ENCODE measurements at regions not wholly inside any gene's neighbourhood (a gene's known extent, or its start where the extent isn't known, plus 50 kb on each side); places are given as distances from the start of the nearest gene placed in this dataset.

DNA sequence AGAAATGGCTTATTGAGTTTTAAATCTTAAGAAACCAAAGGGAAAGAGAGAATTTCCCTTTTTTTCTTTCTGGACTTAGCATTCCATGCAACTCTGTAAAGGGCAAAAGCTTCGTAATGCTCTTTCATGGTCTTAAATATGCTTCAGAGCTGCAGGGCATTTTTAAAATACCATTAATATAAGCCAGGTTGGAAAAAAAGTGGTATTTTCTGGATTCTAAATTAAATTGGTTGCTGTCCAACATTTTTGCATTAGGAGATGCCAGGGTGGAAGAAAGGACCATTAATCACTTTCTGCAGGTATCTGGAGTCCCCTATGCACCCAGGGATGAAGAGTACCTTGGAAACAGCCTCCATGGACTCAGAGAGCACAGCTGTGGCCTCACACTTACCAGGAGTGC lies 215.1 kb upstream of the DAPK1 start:
- no peak for DNase-seq (ENCODE audit: extremely low read depth in 1 of 11, low read depth in 9 of 11, low spot score in 4 of 11)

DNA sequence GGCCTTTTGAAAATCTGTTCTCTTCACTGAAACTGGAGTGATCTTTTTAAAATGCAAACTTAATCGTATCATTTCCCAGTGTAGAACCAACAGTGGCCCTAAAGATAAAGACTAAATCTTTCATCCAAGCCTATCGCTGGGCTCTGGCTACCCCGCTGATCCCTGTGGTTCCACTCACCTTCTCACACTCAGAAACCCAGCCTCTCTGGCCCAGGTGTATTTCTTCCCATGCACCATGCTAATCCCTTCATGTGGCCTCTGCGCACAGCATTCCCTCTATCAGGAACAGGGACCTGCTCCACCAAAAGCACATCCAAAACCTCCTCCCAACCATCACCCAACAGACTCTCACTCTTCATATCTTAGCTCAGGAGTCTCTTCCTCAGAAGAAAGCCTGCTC lies 214.1 kb upstream of the DAPK1 start:
- DNase-seq (ENCODE audit: extremely low read depth in 1 of 11, low read depth in 9 of 11, low spot score in 4 of 11): no peak

DNA sequence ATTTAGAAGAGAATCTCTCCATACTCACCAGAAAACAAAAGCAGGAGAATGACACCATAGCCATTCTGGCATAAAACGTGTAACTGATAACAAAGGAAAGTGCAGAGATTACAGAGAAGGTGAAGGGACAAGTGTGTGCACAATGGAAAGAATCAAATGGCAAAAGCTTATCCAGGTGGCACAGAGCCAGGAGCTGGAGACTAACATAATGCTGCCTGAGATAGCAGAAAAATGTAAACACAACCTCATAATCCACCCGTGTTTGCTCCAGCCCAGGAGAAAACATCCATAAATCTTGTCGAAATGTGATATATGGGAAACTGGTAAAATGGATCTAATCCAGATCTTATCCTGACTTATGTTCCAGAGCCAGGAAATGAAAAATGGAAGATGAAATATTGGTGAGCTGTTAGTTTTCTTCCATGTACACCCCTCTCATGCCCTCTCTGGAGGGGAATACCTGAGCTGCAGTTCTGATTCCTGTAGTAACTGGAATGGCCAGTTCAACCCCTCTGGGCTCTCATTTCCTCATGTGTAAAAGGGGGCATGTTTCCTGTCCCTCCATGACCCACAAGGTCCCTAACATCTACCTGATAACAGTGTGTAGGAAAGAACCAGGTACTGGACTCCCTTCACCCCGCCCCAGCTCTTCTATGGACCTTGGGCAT lies 212.3 kb upstream of the DAPK1 start:
- DNase-seq (ENCODE audit: extremely low read depth in 1 of 11, low read depth in 9 of 11, low spot score in 4 of 11): no peak

DNA sequence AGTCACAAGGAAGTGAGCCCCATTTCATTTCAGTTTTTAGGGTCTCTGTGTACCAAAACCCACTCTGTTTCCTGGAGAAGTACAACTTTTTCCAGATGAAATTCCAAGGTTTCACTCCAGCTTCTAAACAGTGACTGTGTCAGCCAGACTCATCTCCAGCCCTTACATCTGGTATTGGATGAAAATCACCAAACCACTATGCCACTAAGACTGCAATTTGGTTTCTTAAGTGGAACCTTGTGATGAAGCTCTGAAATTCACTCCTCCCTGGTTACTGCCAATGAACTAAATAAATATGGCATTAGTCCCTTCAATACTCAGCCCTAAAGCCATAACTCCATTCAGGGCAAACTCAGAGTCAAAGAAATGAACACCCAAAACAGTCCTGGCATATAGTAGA lies 211.2 kb upstream of the DAPK1 start:
- no peak for DNase-seq (ENCODE audit: extremely low read depth in 1 of 11, low read depth in 9 of 11, low spot score in 4 of 11)

DNA sequence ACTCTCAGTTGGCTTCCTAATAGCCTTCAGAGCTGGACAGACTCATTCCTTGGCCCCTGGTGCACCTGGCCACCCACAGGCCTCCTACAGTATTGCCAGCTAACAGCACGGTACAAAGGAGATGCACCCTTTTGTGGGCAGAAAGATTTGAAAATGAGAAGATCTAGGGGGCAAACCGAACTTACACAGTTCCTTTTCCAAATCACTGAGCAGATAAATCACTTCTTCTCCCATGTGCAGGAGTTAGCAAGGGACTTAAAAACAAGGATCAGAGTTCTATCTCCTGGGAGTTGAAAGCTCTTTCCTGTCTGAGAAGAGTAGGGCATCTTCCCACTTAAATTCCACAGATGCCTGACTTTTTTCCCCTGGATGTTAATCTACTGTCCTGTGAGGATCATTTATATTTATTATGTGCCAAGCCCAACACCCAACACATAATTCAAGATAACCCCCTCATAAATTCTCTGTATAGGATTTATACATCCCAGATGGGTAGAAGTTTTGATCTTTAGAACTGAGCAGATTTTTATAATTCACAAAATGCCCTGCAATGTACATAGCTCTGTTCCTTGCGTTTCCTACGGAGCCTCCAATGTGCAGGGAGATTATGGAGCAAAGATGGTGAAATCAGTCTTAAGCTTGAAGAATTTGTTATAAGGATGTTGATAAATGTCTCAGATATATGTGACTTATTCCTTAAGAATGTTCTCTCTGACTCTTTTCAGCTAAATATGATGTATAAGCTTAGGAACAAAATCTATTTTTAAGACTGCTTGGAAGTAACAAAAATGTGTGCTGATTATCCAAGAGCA lies 207.2 kb upstream of the DAPK1 start:
- DNase-seq (ENCODE audit: extremely low read depth in 1 of 11, low read depth in 9 of 11, low spot score in 4 of 11): no peak

DNA sequence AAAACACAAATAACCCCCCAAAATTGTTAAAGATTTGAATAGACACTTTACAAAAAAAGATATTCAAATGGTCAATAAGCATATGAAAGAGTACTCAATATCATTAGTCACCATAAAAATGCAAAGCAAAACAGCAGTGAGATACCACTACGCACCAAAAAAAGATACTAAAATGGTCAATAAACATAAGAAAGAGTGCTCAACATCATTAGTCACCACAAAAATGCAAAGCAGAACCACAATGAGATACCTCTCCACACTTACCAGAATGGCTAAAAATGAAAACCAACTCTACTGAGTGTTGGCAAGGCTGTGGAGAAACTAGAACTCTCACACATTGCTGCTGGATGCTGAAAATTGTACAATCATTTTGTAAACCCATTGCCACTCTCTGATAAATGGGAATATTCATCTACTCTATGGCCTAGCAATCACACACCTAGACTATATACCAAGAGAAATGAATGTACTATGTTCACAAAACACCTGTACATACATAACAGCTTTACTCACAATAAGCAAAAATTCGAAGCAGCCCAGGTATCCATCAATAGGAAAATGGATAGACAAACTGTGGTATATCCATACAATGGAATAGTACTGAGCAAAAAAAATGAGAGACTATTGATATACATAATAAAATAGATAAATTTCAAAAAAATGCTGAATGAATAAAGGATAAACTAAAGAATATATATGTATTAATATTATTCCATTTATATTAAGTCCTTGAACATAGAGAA lies 205.0 kb upstream of the DAPK1 start:
- DNase-seq (ENCODE audit: extremely low read depth in 1 of 11, low read depth in 9 of 11, low spot score in 4 of 11): no peak

DNA sequence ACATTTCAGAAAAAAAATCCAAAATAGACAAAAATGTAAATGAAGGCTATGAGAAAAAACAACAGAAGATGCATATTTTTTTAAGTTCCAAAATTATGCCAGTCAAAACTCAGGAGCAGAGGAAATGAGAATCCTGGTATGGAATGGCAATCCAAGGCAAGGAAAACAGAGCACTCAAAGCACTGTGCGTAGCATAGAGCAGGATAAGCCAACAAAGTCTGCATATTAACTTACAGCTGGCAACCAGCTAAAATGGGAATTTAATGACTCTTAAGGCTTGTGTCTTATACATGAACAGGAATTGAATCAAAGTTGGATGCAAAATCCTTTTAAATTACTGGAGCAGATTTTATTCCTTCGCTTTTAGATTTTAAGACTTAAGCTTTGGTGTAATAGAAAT lies 203.5 kb upstream of the DAPK1 start:
- no peak for DNase-seq (ENCODE audit: extremely low read depth in 1 of 11, low read depth in 9 of 11, low spot score in 4 of 11)

DNA sequence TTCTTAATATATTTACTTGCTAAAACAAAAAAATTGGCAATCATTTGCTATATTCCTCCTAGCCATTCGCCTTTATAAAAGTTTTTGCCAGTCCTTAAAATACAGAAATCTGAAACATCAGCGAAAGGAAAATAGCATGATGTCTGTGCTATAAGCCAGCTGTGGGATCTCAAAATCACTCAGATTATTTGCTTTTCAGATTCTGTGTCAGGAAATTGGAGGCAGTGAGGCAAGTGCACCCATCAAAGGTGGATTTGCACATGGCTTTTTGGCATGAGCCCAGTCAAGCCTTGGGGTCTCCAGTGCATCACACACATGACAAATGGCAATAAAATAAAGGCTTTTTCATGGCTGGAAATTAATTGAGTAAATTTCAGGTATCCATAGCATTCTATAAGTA lies 196.8 kb upstream of the DAPK1 start:
- DNase-seq (ENCODE audit: extremely low read depth in 1 of 11, low read depth in 9 of 11, low spot score in 4 of 11): no peak

DNA sequence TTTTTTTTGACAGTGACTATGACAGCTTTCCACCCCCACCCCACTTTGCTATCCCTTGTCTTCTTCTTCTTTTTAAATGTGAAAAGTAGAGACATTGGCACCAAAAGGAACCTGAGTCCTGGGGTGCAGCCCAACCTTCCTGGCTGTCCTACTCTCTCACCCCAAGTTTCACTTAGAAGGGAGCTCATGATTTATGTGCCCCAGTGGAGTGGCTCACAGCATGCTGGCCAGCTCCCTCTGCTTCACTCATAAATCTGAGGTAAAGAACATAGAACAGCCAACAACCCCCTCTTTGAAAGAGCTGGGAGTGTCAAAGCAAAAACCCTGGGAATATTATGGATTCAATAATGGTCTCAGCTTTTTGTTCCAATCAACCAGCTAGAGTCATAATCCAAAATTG lies 196.3 kb upstream of the DAPK1 start:
- no peak for DNase-seq (ENCODE audit: extremely low read depth in 1 of 11, low read depth in 9 of 11, low spot score in 4 of 11)

DNA sequence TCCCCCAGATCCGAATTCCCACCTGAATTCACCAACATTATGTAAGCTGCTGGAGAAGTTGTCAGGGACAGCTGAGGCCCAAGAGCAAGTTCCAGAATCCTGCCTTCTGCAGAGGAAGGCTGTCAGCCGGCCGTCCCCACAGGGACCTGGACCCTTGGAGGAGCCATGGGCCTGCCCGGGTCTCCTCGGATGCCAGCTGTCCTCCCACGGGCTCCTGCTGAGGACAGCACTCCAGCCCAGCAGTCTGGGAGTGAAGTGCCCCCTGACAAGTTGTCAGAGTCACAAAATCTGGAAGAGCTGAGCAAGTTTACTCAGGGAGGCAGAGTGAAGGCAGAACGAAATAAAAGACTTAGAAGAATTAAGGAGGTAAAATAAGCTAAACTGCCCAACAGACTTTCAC lies 192.5 kb upstream of the DAPK1 start:
- DNase-seq (ENCODE audit: extremely low read depth in 1 of 11, low read depth in 9 of 11, low spot score in 4 of 11): no peak

DNA sequence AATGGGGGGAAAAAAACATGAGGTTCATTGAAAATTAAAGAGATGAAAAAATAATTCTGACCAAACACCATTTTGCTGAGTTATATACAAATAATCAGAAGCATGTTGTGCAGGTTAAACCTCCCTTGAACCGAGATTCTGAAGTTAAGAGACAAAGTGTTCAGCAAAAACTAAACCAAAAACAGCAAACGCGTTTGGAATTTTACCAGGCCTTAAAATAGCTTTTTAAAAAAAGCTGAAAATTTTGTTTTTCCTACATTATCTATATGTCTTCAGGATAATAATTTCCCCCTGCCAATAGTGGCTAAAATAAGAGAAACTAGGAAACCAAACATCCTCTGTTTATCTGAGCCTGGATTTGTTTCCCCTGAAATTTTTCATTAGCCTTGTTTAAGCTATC lies 191.7 kb upstream of the DAPK1 start:
- DNase-seq (ENCODE audit: extremely low read depth in 1 of 11, low read depth in 9 of 11, low spot score in 4 of 11): no peak

DNA sequence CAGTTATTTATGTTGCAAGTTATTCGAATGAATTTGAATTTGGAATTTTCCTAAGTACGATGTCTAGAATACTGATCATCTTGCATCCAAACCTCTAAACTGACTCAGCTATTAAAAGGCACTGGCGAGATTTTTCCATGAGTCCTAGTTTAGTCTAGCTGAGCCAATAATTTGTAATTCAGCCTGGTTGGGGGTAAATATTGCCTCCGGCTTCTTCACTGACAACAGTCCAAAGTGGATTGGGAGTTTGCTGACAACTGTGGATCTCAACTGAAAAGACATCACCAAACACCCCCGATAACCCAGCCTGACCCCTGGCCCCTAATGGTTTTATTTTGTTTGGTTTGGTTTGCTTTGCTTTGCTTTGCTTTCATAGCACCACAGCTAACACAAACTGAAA lies 189.8 kb upstream of the DAPK1 start:
- no peak for DNase-seq (ENCODE audit: extremely low read depth in 1 of 11, low read depth in 9 of 11, low spot score in 4 of 11)

DNA sequence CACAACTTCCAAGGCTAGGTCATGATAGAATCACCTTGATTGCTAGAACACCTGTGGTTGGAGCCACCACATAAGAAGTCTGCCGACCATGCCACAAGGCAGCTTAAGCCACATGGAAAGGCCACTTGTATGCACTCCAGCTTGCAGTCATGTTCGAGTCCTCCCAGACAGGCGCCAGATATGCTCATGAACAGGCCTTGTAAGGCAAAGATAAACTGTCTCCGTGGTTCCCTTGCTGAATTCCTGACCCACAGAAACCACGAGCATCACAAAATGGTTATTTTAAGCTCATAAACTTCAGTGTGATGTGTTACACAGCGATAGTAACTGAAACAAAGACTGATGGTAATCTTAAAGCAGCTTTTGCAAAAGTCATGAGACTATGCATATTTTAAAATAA lies 188.4 kb upstream of the DAPK1 start:
- no peak for DNase-seq (ENCODE audit: extremely low read depth in 1 of 11, low read depth in 9 of 11, low spot score in 4 of 11)

DNA sequence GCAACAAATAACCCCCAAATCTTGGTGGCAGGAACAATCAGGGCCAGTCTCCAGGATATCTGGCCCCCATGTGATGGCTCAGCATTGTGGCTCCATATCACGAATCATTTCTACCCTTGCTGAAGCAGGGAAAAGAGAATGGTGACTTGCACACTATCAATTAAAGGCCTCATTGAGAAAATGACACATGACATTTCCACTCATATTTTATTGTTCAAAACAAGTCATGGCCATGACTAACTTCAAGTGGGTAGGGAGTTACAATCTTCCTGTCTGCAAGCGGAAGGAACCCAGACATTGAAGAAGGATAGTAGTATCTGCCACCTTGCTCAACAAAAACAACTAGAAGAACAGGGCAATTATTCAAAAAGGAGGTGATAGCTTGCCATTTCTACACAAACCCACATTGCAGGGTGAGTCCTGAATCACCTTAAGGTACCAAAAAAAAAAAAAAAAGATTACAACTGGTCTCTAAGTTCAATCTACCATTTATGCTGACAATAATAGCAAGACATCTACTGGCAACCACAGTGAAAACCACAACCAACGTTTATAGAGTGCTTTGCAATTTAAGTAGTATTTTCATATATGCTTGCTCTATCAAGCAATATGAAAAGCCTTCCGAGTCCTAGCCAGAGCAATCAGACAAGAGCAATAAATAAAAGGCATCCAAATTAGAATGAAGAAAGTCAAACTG lies 186.7 kb upstream of the DAPK1 start:
- no peak for DNase-seq (ENCODE audit: extremely low read depth in 1 of 11, low read depth in 9 of 11, low spot score in 4 of 11)

DNA sequence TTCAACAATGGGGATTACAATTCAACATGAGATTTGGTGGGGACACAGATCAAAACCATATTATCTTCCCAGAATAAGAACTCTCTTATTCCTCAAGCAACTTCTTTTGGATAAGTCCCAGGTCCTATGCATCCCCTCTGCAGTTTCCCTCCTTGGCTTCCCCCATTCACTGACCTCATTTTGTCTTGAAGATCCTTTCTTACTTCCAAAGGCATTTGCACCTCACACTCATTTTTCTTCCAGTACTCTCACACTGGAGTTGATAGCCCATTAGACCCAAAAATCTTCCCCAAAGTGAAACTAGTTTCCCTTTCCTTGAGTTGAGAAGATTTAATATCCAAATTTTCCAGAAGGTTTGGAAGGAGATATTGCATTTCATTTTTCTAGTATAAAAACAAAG lies 178.0 kb upstream of the DAPK1 start:
- DNase-seq (ENCODE audit: extremely low read depth in 1 of 11, low read depth in 9 of 11, low spot score in 4 of 11): no peak

DNA sequence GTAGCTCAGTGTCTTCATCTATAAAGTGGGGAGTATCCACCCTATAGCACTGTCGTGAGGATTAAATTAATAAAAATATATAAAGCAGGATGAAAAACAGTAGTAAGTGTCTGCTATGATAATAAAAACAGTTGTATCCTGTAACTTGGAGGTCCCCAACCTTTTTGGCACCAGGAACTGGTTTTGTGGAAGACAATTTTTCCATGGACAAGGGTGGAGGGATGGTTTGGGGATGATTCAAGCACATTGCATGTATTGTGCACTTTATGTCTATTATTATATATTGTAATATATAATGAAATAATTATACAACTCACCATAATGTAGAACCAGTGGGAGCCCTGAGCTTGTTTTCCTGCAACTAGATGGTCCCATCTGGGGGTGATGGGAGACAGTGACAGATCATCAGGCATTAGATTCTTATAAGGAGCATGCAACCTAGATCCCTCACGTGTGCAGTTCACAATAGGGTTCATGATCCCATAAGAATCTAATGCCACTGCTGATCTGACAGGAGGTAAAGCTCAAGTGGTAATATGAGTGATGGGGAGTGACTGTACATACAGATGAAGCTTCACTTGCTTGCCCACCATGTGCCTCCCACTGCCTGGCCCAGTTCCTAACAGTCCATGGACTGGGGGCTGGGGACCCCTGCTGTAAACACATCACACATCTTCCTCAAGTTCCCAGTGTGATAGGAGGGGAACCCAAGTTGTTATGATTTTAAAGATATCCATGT lies 177.4 kb upstream of the DAPK1 start:
- no peak for DNase-seq (ENCODE audit: extremely low read depth in 1 of 11, low read depth in 9 of 11, low spot score in 4 of 11)

DNA sequence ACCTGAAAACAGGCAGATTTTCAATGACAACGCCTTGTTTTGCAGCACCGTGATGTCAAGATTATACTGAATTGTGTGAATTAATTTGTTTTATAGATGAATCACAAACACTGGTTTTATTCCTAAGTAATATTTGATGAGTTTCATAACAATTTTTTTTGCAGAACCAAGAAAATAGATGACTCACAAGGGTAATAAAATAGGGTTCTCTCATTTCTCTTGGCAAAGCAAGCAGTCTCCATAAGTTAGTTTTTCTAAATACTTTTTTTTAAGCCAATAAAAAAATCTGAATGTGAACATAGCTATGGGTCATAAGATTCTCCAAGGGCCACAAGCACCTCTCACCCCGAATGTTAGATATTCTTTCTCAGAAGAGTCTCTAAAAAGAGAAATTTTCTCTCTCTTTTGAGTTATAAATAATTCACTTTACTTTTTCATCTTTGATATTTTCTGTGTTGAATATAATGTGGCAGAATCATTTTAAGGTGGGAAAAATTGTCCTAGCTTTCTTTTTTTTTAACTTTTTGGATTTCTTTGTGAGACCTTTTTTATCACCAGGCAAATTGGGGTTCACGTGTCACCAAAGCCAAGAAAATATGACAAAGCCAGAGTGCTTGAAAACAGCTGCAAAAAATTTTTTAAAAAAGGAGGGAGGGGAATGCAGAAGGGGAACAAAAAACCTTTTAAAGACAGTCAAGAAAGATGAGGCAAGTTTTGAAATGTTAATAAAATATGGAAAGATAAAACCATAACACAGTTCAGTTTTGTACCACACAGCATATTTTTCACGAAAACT lies 174.6 kb upstream of the DAPK1 start:
- DNase-seq (ENCODE audit: extremely low read depth in 1 of 11, low read depth in 9 of 11, low spot score in 4 of 11): no peak

DNA sequence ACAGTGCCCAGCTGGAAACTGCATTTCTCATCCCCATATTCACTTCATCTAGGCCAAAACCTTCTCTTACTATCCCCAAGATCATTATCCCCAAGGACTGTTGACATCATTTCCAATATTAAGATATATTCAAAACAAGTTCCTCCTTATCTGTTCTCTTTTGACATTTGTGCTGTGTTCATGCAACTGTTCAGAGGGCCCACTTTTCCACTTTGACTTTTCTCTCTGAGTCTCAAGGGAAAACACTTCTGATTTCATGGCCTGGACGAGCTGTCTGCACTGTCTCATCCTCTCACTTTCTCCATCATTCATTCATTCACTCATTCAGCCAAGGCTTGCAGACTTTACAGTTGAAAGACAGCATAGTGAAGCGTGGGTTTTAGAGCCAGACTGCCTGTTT lies 173.7 kb upstream of the DAPK1 start:
- no peak for DNase-seq (ENCODE audit: extremely low read depth in 1 of 11, low read depth in 9 of 11, low spot score in 4 of 11)

Measured in renal cortex interstitium (tissue), 11 donors.